ENCODE measurements at regions not wholly inside any gene's neighbourhood (a gene's known extent, or its start where the extent isn't known, plus 50 kb on each side); places are given as distances from the start of the nearest gene placed in this dataset.

DNA sequence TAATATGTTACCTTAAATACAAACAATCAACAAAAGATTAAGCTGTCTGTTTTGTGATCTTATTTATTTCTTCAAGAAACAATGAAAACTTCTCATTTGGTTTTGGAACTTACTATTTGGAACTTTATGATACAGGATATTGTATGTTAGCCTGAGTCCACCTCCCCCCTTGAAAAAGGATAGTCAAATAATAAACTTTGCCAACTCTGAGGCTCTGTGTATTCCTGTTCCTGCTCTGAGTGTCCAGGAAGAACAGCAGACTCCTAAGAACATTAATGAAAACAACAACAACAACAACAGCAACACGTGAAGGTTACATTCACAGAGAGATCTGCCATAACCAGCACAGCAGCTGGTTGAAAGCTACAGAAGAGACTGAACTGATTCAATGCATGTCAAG lies 108.1 kb upstream of the AADACL2 start:
- WGBS (ENCODE audit: extremely low coverage, insufficient coverage, low lambda C conversion rate) = no CpG with 5 or more reads among the region's 1 CpG
- Histone ChIP-seq H3K27ac (ENCODE audit: low read depth, low read length) (no peak overlapping the region), H3K56ac (ENCODE audit: low read length) (no peak overlapping the region), H3K4ac (ENCODE audit: low read depth, low read length) (no peak overlapping the region), H3K4me1 (ENCODE audit: control insufficient read depth, low read depth, low read length) (no peaks in the 10 kb centered on the region), H2BK5ac (ENCODE audit: low read length) (no peak overlapping the region), H2AK5ac (ENCODE audit: low read length) (no peak overlapping the region), H3K4me2 (ENCODE audit: low read length) (no peak overlapping the region), H3K23ac (ENCODE audit: low read length) (no peak overlapping the region), H3K18ac (ENCODE audit: low read length) (no peak overlapping the region), H3K79me1 (ENCODE audit: low read length) (no peaks in the 10 kb centered on the region), H3K9ac (ENCODE audit: low read length) (no peak overlapping the region), H4K8ac (ENCODE audit: low read depth, low read length) (no peak overlapping the region), H4K5ac (ENCODE audit: low read length) (no peak overlapping the region), H2BK15ac (replicated peaks; ENCODE audit: low read depth) (no peak overlapping the region), H3K79me2 (ENCODE audit: control insufficient read depth, insufficient read depth, low read length) (no peaks in the 10 kb centered on the region), H3K27me3 (ENCODE audit: insufficient read depth, low read length, poor library complexity) (no peaks in the 10 kb centered on the region), H2BK120ac (ENCODE audit: low read depth, low read length) (no peak overlapping the region), H3K36me3 (ENCODE audit: control insufficient read depth, insufficient read depth, low read length) (no peaks in the 10 kb centered on the region), H3K4me3 (ENCODE audit: low read length) (no peak overlapping the region)
- DNase-seq = no peak

DNA sequence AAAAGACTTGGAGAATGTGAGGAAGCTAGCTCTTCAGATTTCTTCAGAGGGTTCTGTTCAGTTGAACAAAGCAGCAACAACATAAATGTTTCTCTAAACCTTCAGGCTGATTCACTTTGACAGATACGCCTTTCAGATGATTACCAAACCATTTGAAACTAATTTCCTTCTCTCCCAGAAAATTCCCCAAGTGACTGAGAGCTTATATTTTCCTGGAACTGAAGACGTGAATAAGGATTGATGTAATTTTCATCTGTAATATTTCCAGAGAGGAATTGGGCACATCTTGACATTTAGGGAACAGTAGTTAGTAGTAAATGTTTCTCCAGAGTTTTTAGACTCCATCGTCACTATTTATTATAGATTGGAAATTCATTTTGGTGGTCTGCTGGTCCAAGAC lies 108.6 kb upstream of the AADACL2 start:
- H2AK5ac ChIP-seq (ENCODE audit: low read length) = no peak overlapping the region
- no peak overlapping the region for H4K8ac ChIP-seq (ENCODE audit: low read depth, low read length)

GRCh38 chr3:151620071-151620470 lies 113.7 kb upstream of the AADACL2 start:
- Histone ChIP-seq H3K4me2 (ENCODE audit: low read length) (no peak overlapping the region), H2BK5ac (ENCODE audit: low read length) (no peak overlapping the region), H3K56ac (ENCODE audit: low read length) (no peak overlapping the region), H4K8ac (ENCODE audit: low read depth, low read length) (no peak overlapping the region), H2BK120ac (ENCODE audit: low read depth, low read length) (no peak overlapping the region), H3K27me3 (ENCODE audit: insufficient read depth, low read length, poor library complexity) (no peaks in the 10 kb centered on the region), H2AK5ac (ENCODE audit: low read length) (no peak overlapping the region), H3K27ac (ENCODE audit: low read depth, low read length) (no peak overlapping the region), H3K4ac (ENCODE audit: low read depth, low read length) (no peak overlapping the region), H3K79me2 (ENCODE audit: control insufficient read depth, insufficient read depth, low read length) (no peaks in the 10 kb centered on the region), H3K23ac (ENCODE audit: low read length) (no peak overlapping the region), H3K18ac (ENCODE audit: low read length) (no peak overlapping the region), H3K36me3 (ENCODE audit: control insufficient read depth, insufficient read depth, low read length) (no peaks in the 10 kb centered on the region), H2BK15ac (replicated peaks; ENCODE audit: low read depth) (no peak overlapping the region), H4K5ac (ENCODE audit: low read length) (no peak overlapping the region), H3K9ac (ENCODE audit: low read length) (no peak overlapping the region), H3K4me1 (ENCODE audit: control insufficient read depth, low read depth, low read length) (no peaks in the 10 kb centered on the region), H3K4me3 (ENCODE audit: low read length) (no peak overlapping the region), H3K79me1 (ENCODE audit: low read length) (no peaks in the 10 kb centered on the region)
- no peak for DNase-seq

More for the DNA sequence above, 108.6 kb upstream of the AADACL2 start:
- Histone ChIP-seq H3K23ac (ENCODE audit: low read length) (no peak overlapping the region), H3K4ac (ENCODE audit: low read depth, low read length) (no peak overlapping the region), H3K4me3 (ENCODE audit: low read length) (no peak overlapping the region), H2BK120ac (ENCODE audit: low read depth, low read length) (no peak overlapping the region), H3K9ac (ENCODE audit: low read length) (no peak overlapping the region), H3K79me1 (ENCODE audit: low read length) (no peaks in the 10 kb centered on the region), H2BK5ac (ENCODE audit: low read length) (no peak overlapping the region), H3K56ac (ENCODE audit: low read length) (no peak overlapping the region), H3K36me3 (ENCODE audit: control insufficient read depth, insufficient read depth, low read length) (no peaks in the 10 kb centered on the region), H2BK15ac (replicated peaks; ENCODE audit: low read depth) (no peak overlapping the region), H3K4me2 (ENCODE audit: low read length) (no peak overlapping the region), H3K27ac (ENCODE audit: low read depth, low read length) (no peak overlapping the region), H3K4me1 (ENCODE audit: control insufficient read depth, low read depth, low read length) (no peaks in the 10 kb centered on the region), H3K27me3 (ENCODE audit: insufficient read depth, low read length, poor library complexity) (no peaks in the 10 kb centered on the region), H4K5ac (ENCODE audit: low read length) (no peak overlapping the region), H3K18ac (ENCODE audit: low read length) (no peak overlapping the region), H3K79me2 (ENCODE audit: control insufficient read depth, insufficient read depth, low read length) (no peaks in the 10 kb centered on the region)
- DNase-seq = no peak
- WGBS (ENCODE audit: extremely low coverage, insufficient coverage, low lambda C conversion rate) = no CpG with 5 or more reads among the region's 3 CpGs

DNA sequence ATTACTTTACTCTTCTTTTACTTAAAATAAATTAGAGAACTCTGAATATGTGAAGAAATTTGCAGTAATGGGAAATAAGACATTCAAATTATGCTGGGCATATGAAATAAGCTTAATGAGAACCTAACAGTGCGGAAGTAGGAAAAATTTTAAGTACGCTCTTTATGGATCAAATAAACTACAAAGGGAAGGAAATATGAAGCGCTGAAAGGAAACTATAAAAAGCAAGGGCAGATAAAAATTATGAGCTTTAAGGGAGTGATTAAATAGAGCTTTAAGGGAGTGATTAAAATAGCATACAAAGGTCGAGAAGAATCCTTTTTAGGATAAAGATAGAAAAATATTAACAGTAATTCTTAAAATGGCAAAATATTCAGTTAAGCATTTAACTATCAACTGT lies 118.3 kb upstream of the AADACL2 start:
- Histone ChIP-seq H2BK5ac (ENCODE audit: low read length) (no peak overlapping the region), H3K9ac (ENCODE audit: low read length) (no peak overlapping the region), H4K8ac (ENCODE audit: low read depth, low read length) (no peak overlapping the region), H4K5ac (ENCODE audit: low read length) (no peak overlapping the region), H3K79me1 (ENCODE audit: low read length) (no peaks in the 10 kb centered on the region), H3K18ac (ENCODE audit: low read length) (no peak overlapping the region), H3K36me3 (ENCODE audit: control insufficient read depth, insufficient read depth, low read length) (no peaks in the 10 kb centered on the region), H3K79me2 (ENCODE audit: control insufficient read depth, insufficient read depth, low read length) (no peaks in the 10 kb centered on the region), H3K27ac (ENCODE audit: low read depth, low read length) (no peak overlapping the region), H3K27me3 (ENCODE audit: insufficient read depth, low read length, poor library complexity) (no peaks in the 10 kb centered on the region), H3K4me3 (ENCODE audit: low read length) (no peak overlapping the region), H3K56ac (ENCODE audit: low read length) (no peak overlapping the region), H2AK5ac (ENCODE audit: low read length) (no peak overlapping the region), H2BK120ac (ENCODE audit: low read depth, low read length) (no peak overlapping the region), H3K4me1 (ENCODE audit: control insufficient read depth, low read depth, low read length) (no peaks in the 10 kb centered on the region), H3K23ac (ENCODE audit: low read length) (no peak overlapping the region), H3K4me2 (ENCODE audit: low read length) (no peak overlapping the region), H2BK15ac (replicated peaks; ENCODE audit: low read depth) (no peak overlapping the region), H3K4ac (ENCODE audit: low read depth, low read length) (no peak overlapping the region)
- WGBS (ENCODE audit: extremely low coverage, insufficient coverage, low lambda C conversion rate) = no CpG with 5 or more reads among the region's 4 CpGs
- no peak for DNase-seq

DNA sequence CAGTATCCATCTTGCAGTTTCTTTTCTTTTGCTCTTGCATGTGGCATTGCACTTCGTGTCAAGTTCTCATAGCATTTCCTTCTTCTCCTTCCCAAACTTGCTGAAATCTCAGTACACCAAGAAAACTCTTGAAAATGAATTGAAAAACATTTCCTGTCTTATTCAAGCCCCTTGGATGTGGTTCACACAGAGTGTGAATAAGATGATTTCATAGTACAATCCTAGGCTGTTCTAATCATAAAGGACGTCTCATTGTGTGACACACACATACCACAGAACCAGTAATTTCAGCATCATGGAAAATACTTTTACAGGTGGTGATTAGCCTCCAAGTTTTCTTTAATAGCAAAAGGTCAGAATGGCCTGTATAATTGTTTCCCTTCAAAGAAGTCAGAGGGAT lies 121.6 kb upstream of the AADACL2 start:
- H3K23ac ChIP-seq (ENCODE audit: low read length) = no peak overlapping the region
- no peak overlapping the region for H3K4ac ChIP-seq (ENCODE audit: low read depth, low read length)
- WGBS (ENCODE audit: extremely low coverage, insufficient coverage, low lambda C conversion rate) = no CpG with 5 or more reads among the region's 2 CpGs
- no peak overlapping the region for H3K56ac ChIP-seq (ENCODE audit: low read length)
- H3K18ac ChIP-seq (ENCODE audit: low read length) = no peak overlapping the region
- no peaks in the 10 kb centered on the region for H3K79me1 ChIP-seq (ENCODE audit: low read length)
- DNase-seq = no peak
- no peaks in the 10 kb centered on the region for H3K79me2 ChIP-seq (ENCODE audit: control insufficient read depth, insufficient read depth, low read length)
- no peak overlapping the region for H2BK15ac ChIP-seq (replicated peaks; ENCODE audit: low read depth)
- no peak overlapping the region for H2BK120ac ChIP-seq (ENCODE audit: low read depth, low read length)
- no peak overlapping the region for H3K4me3 ChIP-seq (ENCODE audit: low read length)
- no peak overlapping the region for H2BK5ac ChIP-seq (ENCODE audit: low read length)
- H3K27ac ChIP-seq (ENCODE audit: low read depth, low read length) = no peak overlapping the region
- H3K4me2 ChIP-seq (ENCODE audit: low read length) = no peak overlapping the region
- H4K5ac ChIP-seq (ENCODE audit: low read length) = no peak overlapping the region
- H4K8ac ChIP-seq (ENCODE audit: low read depth, low read length) = no peak overlapping the region
- no peaks in the 10 kb centered on the region for H3K4me1 ChIP-seq (ENCODE audit: control insufficient read depth, low read depth, low read length)
- no peak overlapping the region for H3K9ac ChIP-seq (ENCODE audit: low read length)
- H3K36me3 ChIP-seq (ENCODE audit: control insufficient read depth, insufficient read depth, low read length) = no peaks in the 10 kb centered on the region
- no peaks in the 10 kb centered on the region for H3K27me3 ChIP-seq (ENCODE audit: insufficient read depth, low read length, poor library complexity)
- no peak overlapping the region for H2AK5ac ChIP-seq (ENCODE audit: low read length)

DNA sequence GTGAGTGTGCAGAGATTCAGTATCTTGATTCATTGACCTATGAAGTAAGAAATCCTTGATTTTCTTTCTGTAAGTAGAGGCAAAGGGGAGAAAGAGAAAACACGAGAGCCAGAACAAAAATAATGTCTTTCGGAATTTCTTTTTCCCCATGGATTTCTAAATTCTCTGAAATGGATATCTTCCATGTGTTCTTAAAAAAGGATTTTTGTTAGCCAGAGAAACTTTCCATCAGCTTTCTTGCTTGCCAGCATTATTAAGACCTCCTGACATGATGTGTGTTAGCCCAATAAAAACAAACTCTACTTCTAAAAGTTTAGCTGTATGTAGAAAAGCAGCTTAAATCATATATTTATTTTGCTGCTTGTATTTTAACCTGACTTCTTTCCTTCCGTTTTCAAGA lies 122.3 kb upstream of the AADACL2 start:
- Histone ChIP-seq H4K8ac (ENCODE audit: low read depth, low read length) (no peak overlapping the region), H3K79me2 (ENCODE audit: control insufficient read depth, insufficient read depth, low read length) (no peaks in the 10 kb centered on the region), H3K23ac (ENCODE audit: low read length) (no peak overlapping the region), H3K56ac (ENCODE audit: low read length) (no peak overlapping the region), H2BK15ac (replicated peaks; ENCODE audit: low read depth) (no peak overlapping the region), H3K79me1 (ENCODE audit: low read length) (no peaks in the 10 kb centered on the region), H3K36me3 (ENCODE audit: control insufficient read depth, insufficient read depth, low read length) (no peaks in the 10 kb centered on the region), H3K9ac (ENCODE audit: low read length) (no peak overlapping the region), H3K18ac (ENCODE audit: low read length) (no peak overlapping the region), H3K4me1 (ENCODE audit: control insufficient read depth, low read depth, low read length) (no peaks in the 10 kb centered on the region), H3K4me2 (ENCODE audit: low read length) (no peak overlapping the region), H3K27ac (ENCODE audit: low read depth, low read length) (no peak overlapping the region), H3K27me3 (ENCODE audit: insufficient read depth, low read length, poor library complexity) (no peaks in the 10 kb centered on the region), H2BK120ac (ENCODE audit: low read depth, low read length) (no peak overlapping the region), H4K5ac (ENCODE audit: low read length) (no peak overlapping the region), H2BK5ac (ENCODE audit: low read length) (no peak overlapping the region), H3K4ac (ENCODE audit: low read depth, low read length) (no peak overlapping the region), H2AK5ac (ENCODE audit: low read length) (no peak overlapping the region), H3K4me3 (ENCODE audit: low read length) (no peak overlapping the region)
- no CpG with 5 or more reads among the region's 3 CpGs for WGBS (ENCODE audit: extremely low coverage, insufficient coverage, low lambda C conversion rate)
- DNase-seq = no peak
